GM12878 (cell line): ENCODE measurements at regions not wholly inside any gene's neighbourhood (a gene's known extent, or its start where the extent isn't known, plus 50 kb on each side); places are given as distances from the start of the nearest gene placed in this dataset.

Experiments used
- CEBPB ChIP-seq, 2 experiments: fragments of 150-350 bp in 1 of 2; IDR thresholded peaks; 2 replicates each; pipeline ENCODE4 v1.6.1; 2012 to 2014; ENCODE audit warnings: low read depth in 2 of 2, low read length in 2 of 2, borderline replicate concordance in 1 of 2, inconsistent platforms in 1 of 2
- EGR1 ChIP-seq, 2 experiments: IDR thresholded peaks; 1 replicate in 1 of 2; 2 replicates in 1 of 2; pipeline ENCODE4 v1.6.1; 2011 to 2012; ENCODE audit warnings: low read depth in 2 of 2, low read length in 2 of 2, borderline replicate concordance in 1 of 2, mild to moderate bottlenecking in 1 of 2, moderate library complexity in 1 of 2
- ETV6 ChIP-seq, 2 experiments: fragments of 450-650 bp in 1 of 2; IDR thresholded peaks in 1 of 2; conservative IDR thresholded peaks in 1 of 2; 2 replicates each; pipeline ENCODE4 v1.6.1; 2014; ENCODE audit warnings: antibody characterized with exemption in 1 of 2, borderline replicate concordance in 1 of 2, low read depth in 1 of 2, mild to moderate bottlenecking in 1 of 2, moderate library complexity in 1 of 2
- FOXK2 ChIP-seq: fragments of 450-650 bp; IDR thresholded peaks from 2 replicates; pipeline ENCODE4 v1.6.1; 2017; ENCODE audit warnings: mild to moderate bottlenecking, moderate library complexity
- GABPA ChIP-seq: IDR thresholded peaks from 2 replicates; pipeline ENCODE4 v1.6.1; 2014; ENCODE audit warnings: antibody characterized with exemption, low read depth, mild to moderate bottlenecking, inconsistent platforms
- HCFC1 ChIP-seq: fragments of 150-350 bp; IDR thresholded peaks from 2 replicates; pipeline ENCODE4 v1.6.1; 2014; ENCODE audit warnings: low read length
- MYC ChIP-seq: IDR thresholded peaks from 2 replicates; pipeline ENCODE4 v1.6.1; 2011; ENCODE audit warnings: mild to moderate bottlenecking, low read length, moderate library complexity, inconsistent platforms; ENCODE audit not compliant: insufficient read depth, insufficient replicate concordance, insufficient read length, severe bottlenecking
- POLR2AphosphoS5 ChIP-seq: IDR thresholded peaks from 2 replicates; pipeline ENCODE4 v1.6.1; 2011; ENCODE audit warnings: mild to moderate bottlenecking, low read length, inconsistent platforms
- RBBP5 ChIP-seq: fragments of 200-600 bp; sonication (generic); conservative IDR thresholded peaks from 2 replicates; pipeline ENCODE4 v1.6.1; 2016
- SPI1 ChIP-seq: IDR thresholded peaks from 2 replicates; pipeline ENCODE4 v1.6.1; 2011; ENCODE audit warnings: low read depth, mild to moderate bottlenecking, low read length, moderate library complexity, borderline replicate concordance; ENCODE audit not compliant: insufficient read depth
- TF ChIP-seq, protein P1 (sequence below), 3 experiments: IDR thresholded peaks in 2 of 3; conservative IDR thresholded peaks in 1 of 3; 2 replicates each; pipeline ENCODE4 v1.5.1; 2011; ENCODE audit warnings: low read depth in 3 of 3, low read length in 3 of 3, mild to moderate bottlenecking in 3 of 3, control low read depth in 2 of 3, moderate library complexity in 2 of 3, inconsistent platforms in 1 of 3, mixed read lengths in 1 of 3; ENCODE audit not compliant: control insufficient read depth in 2 of 3, insufficient read depth in 1 of 3; ENCODE audit errors: extremely low read depth in 1 of 3

DNA sequence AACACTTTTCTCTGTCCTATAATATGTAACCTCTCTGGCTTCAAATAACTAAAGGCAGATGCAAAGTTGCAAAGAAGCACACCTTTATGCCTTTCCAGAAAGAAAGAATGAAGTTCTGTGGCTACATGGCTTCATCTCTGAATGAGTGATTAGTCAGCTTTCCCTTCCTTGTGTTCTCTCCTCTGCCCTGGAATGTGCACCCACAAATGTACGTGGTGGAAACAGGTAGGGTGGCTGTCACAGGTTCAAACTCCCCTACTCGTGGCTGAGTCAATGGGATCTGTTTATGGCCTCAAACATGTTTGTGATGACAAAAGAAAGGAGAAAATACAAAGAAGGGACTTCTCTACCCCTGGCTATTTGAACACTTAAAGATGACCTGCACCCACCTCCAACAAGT, 55.5 kb upstream of the ACVR2A start:
- TF ChIP-seq, protein P1, sequence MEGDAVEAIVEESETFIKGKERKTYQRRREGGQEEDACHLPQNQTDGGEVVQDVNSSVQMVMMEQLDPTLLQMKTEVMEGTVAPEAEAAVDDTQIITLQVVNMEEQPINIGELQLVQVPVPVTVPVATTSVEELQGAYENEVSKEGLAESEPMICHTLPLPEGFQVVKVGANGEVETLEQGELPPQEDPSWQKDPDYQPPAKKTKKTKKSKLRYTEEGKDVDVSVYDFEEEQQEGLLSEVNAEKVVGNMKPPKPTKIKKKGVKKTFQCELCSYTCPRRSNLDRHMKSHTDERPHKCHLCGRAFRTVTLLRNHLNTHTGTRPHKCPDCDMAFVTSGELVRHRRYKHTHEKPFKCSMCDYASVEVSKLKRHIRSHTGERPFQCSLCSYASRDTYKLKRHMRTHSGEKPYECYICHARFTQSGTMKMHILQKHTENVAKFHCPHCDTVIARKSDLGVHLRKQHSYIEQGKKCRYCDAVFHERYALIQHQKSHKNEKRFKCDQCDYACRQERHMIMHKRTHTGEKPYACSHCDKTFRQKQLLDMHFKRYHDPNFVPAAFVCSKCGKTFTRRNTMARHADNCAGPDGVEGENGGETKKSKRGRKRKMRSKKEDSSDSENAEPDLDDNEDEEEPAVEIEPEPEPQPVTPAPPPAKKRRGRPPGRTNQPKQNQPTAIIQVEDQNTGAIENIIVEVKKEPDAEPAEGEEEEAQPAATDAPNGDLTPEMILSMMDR (IDR thresholded peaks at IDR 0.05 in 2 of 3, conservative IDR thresholded peaks at IDR 0.05 in 1 of 3; ENCODE audit: control insufficient read depth in 2 of 3, extremely low read depth in 1 of 3, insufficient read depth in 1 of 3, low read depth in 3 of 3, low read length in 3 of 3), result no peak
- TF ChIP-seq GABPA (no peak), CEBPB (IDR thresholded peaks at IDR 0.05; ENCODE audit: borderline replicate concordance in 1 of 2, low read depth in 2 of 2, low read length in 2 of 2) (no peak), EGR1 (IDR thresholded peaks at IDR 0.05; ENCODE audit: borderline replicate concordance in 1 of 2, low read depth in 2 of 2, low read length in 2 of 2) (no peak), SPI1 (no peak), ETV6 (conservative IDR thresholded peaks at IDR 0.05 in 1 of 2, IDR thresholded peaks at IDR 0.05 in 1 of 2; ENCODE audit: borderline replicate concordance in 1 of 2, low read depth in 1 of 2) (no peak), RBBP5 (no peak), MYC (no peak), POLR2AphosphoS5 (no peak), HCFC1 (no peak), FOXK2 (no peak)
